GM18951 (cell line): ENCODE measurements at regions not wholly inside any gene's neighbourhood (a gene's known extent, or its start where the extent isn't known, plus 50 kb on each side); places are given as distances from the start of the nearest gene placed in this dataset.

Experiments
- POLR2A ChIP-seq: IDR thresholded peaks from 4 replicates; pipeline ENCODE4 v1.6.1; 2011; ENCODE audit warnings: mild to moderate bottlenecking; ENCODE audit not compliant: insufficient read length, insufficient read depth; ENCODE audit errors: extremely low read depth
- in situ Hi-C: fragments of 300-500 bp; cut with MboI; formaldehyde crosslinking; loops from one replicate; pipeline ENCODE4 v1.12.0; 2022; ENCODE audit warnings: low sequenced_read_pairs, mixed read lengths, inconsistent platforms; ENCODE audit not compliant: unreplicated experiment

- in situ Hi-C loops, result no loop called here
- no peak for TF ChIP-seq POLR2A
Observed at GRCh38 chr1:187129132-187129531, 300.4 kb downstream of the PLA2G4A start.

GRCh38 chr1:187143783-187144182 lies 315.0 kb downstream of the PLA2G4A start:
- in situ Hi-C loops, result no loop called here
- TF ChIP-seq POLR2A, result no peak

GRCh38 chr1:187146388-187146787 lies 317.6 kb downstream of the PLA2G4A start:
- in situ Hi-C loops, result no loop called here
- TF ChIP-seq POLR2A, result no peak

- in situ Hi-C loops, result no loop called here
- no peak for TF ChIP-seq POLR2A
Observed at GRCh38 chr1:187151555-187151954, 322.8 kb downstream of the PLA2G4A start.

GRCh38 chr1:187153047-187153446 lies 324.3 kb downstream of the PLA2G4A start:
- in situ Hi-C loops, result no loop called here
- TF ChIP-seq POLR2A, result no peak

GRCh38 chr1:187157115-187157514 lies 328.4 kb downstream of the PLA2G4A start:
- in situ Hi-C loops, result no loop called here
- TF ChIP-seq POLR2A, result no peak

- in situ Hi-C loops, result no loop called here
- no peak for TF ChIP-seq POLR2A
Observed at GRCh38 chr1:187157552-187157951, 328.8 kb downstream of the PLA2G4A start.

GRCh38 chr1:187167555-187167954 lies 338.8 kb downstream of the PLA2G4A start:
- TF ChIP-seq POLR2A, result no peak

GRCh38 chr1:187168297-187168696 lies 339.5 kb downstream of the PLA2G4A start:
- no peak for TF ChIP-seq POLR2A
- in situ Hi-C loops, result no loop called here

More at GRCh38 chr1:187167555-187167954, 338.8 kb downstream of the PLA2G4A start:
- in situ Hi-C loops, result no loop called here

GRCh38 chr1:187185389-187185788 lies 356.6 kb downstream of the PLA2G4A start:
- no peak for TF ChIP-seq POLR2A
- in situ Hi-C loops, result no loop called here

GRCh38 chr1:187197685-187198084 lies 368.9 kb downstream of the PLA2G4A start:
- in situ Hi-C loops, result no loop called here
- no peak for TF ChIP-seq POLR2A

GRCh38 chr1:187203257-187203656 lies 374.5 kb downstream of the PLA2G4A start:
- no peak for TF ChIP-seq POLR2A
- in situ Hi-C loops, result no loop called here

GRCh38 chr1:187212377-187212776 lies 383.6 kb downstream of the PLA2G4A start:
- no peak for TF ChIP-seq POLR2A
- in situ Hi-C loops, result no loop called here

- TF ChIP-seq POLR2A, result no peak
- in situ Hi-C loops, result no loop called here
Observed at GRCh38 chr1:187226396-187226795, 397.6 kb downstream of the PLA2G4A start.

- no peak for TF ChIP-seq POLR2A
- in situ Hi-C loops, result no loop called here
Observed at GRCh38 chr1:187228790-187229189, 400.0 kb downstream of the PLA2G4A start.
